ENCODE measurements at regions not wholly inside any gene's neighbourhood (a gene's known extent, or its start where the extent isn't known, plus 50 kb on each side); places are given as distances from the start of the nearest gene placed in this dataset.
"Not testable (repeated sequence)": the region's sequence is repeated elsewhere in the genome, so short reads cannot be mapped to it uniquely, and the experiment has no call there.

DNA sequence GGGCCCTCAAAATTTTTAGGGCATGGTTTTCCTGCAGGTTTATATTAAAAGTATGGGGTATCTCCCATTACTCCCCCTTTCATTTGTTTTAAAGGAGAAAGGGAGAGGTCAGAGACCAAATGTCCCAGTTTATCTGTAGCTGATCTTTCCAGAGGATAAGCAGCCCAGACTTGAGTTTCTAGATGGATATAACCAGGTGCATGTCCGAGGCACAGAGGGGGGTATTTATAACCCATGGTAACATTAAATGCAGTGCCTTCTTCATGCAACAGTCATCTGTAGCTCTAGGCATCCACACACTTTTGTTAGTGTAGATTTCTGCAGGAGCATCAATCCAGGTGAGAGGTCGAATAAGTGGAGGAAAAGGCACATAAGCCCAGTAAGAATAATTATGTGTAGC lies 890.3 kb upstream of the GOT2 start:
- TF ChIP-seq, protein P1, sequence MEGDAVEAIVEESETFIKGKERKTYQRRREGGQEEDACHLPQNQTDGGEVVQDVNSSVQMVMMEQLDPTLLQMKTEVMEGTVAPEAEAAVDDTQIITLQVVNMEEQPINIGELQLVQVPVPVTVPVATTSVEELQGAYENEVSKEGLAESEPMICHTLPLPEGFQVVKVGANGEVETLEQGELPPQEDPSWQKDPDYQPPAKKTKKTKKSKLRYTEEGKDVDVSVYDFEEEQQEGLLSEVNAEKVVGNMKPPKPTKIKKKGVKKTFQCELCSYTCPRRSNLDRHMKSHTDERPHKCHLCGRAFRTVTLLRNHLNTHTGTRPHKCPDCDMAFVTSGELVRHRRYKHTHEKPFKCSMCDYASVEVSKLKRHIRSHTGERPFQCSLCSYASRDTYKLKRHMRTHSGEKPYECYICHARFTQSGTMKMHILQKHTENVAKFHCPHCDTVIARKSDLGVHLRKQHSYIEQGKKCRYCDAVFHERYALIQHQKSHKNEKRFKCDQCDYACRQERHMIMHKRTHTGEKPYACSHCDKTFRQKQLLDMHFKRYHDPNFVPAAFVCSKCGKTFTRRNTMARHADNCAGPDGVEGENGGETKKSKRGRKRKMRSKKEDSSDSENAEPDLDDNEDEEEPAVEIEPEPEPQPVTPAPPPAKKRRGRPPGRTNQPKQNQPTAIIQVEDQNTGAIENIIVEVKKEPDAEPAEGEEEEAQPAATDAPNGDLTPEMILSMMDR (IDR thresholded peaks at IDR 0.05; ENCODE audit: insufficient read depth, low read length, poor library complexity, severe bottlenecking), result not testable (repeated sequence)
- not testable (repeated sequence) for TF ChIP-seq EZH2phosphoT487 (conservative IDR thresholded peaks at IDR 0.05; ENCODE audit: low read length)

Data from SU-DHL-6 (cell line).